Testis (tissue), 2 donors: ENCODE measurements at regions not wholly inside any gene's neighbourhood (a gene's known extent, or its start where the extent isn't known, plus 50 kb on each side); places are given as distances from the start of the nearest gene placed in this dataset.
A peak's percentile ranks its signal among the peaks of the same experiment; 100 is the strongest.

Experiments used
- POLR2A ChIP-seq: fragments of 450-650 bp; IDR thresholded peaks from one replicate; pipeline ENCODE4 v1.6.1; 2017; ENCODE audit warnings: antibody characterized with exemption, mild to moderate bottlenecking, moderate library complexity
- TF ChIP-seq, protein P1 (sequence below), 3 experiments: fragments of 450-650 bp in 2 of 3; fragments of 200-600 bp in 1 of 3; sonication (generic) in 1 of 3; IDR thresholded peaks; one replicate each; pipeline ENCODE4 v1.5.1; 2016 to 2019; ENCODE audit warnings: antibody characterized with exemption in 3 of 3, mild to moderate bottlenecking in 2 of 3, moderate library complexity in 1 of 3

DNA sequence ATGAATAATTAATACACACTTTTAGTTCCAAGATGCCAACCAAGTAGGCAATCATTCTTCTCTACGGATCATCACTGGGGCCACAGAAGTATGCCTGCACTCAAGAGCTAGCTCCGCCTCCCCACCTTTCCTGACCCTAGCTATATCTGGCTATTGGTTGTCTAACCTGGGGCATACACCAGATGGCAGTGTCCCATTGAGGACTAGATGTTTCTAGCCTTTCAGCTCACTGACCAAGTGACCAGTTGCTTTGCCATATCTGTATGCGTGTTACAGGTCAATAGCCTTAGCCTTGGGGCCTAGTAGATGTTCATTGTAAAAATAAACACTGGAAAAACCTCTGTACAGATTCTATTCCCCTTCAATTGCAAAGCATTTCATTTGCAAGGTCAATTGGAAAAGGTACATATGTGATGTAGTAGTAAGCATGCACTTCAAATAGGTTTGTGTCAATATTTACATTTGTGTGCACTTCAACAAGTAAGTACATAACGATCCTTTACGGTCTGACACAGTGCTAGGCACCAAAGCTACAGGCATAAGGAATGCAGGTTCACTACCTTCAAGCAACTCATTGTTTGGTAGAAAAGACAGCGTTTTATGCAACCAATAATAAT is 521.7 kb downstream of the PPARGC1A start:
- TF ChIP-seq, protein P1, sequence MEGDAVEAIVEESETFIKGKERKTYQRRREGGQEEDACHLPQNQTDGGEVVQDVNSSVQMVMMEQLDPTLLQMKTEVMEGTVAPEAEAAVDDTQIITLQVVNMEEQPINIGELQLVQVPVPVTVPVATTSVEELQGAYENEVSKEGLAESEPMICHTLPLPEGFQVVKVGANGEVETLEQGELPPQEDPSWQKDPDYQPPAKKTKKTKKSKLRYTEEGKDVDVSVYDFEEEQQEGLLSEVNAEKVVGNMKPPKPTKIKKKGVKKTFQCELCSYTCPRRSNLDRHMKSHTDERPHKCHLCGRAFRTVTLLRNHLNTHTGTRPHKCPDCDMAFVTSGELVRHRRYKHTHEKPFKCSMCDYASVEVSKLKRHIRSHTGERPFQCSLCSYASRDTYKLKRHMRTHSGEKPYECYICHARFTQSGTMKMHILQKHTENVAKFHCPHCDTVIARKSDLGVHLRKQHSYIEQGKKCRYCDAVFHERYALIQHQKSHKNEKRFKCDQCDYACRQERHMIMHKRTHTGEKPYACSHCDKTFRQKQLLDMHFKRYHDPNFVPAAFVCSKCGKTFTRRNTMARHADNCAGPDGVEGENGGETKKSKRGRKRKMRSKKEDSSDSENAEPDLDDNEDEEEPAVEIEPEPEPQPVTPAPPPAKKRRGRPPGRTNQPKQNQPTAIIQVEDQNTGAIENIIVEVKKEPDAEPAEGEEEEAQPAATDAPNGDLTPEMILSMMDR (IDR thresholded peaks at IDR 0.05): peak in 1 of 3 experiments; percentile 14
- TF ChIP-seq POLR2A: no peak
